ENCODE measurements at regions not wholly inside any gene's neighbourhood (a gene's known extent, or its start where the extent isn't known, plus 50 kb on each side); places are given as distances from the start of the nearest gene placed in this dataset.

DNA sequence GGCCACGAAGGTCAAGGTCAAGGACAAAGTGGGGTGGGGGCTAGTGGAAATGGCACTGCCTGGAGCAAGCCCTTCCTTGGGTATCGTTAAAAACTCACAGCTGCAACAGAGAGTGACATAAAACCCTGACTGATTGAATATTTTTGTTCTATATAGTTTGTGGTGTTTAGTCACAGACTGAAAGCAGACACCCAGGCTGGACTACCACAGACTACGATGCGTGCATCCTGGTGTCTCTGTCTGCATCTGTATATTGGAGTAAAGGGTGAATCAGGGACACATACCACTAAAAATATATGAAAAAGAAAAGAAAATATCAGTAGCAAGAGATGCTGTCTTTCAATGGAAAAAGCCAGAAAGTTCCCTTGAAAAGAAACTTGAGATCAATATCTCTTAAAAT is 101.4 kb downstream of the KLF6 start:
- no peaks in the 10 kb centered on the region for H3K9me3 ChIP-seq (replicated peaks; ENCODE audit: control insufficient read depth, insufficient read depth, low read length)

More for the DNA sequence above, 101.4 kb downstream of the KLF6 start:
- no TSS peak for BruUV-seq (replicated peaks)
- Histone ChIP-seq H3K36me3 (ENCODE audit: control insufficient read depth in 2 of 2, extremely low read depth in 1 of 2, insufficient read depth in 2 of 2, low read length in 2 of 2) (no peaks in the 10 kb centered on the region), H3K79me2 (ENCODE audit: control insufficient read depth, insufficient read depth, low read length) (no peaks in the 10 kb centered on the region), H4K20me1 (replicated peaks; ENCODE audit: control insufficient read depth, extremely low read depth, insufficient read depth, low read length) (no peaks in the 10 kb centered on the region), H3K9me1 (replicated peaks; ENCODE audit: control insufficient read depth, extremely low read depth, insufficient read depth, low read length) (no peaks in the 10 kb centered on the region), H2AFZ (ENCODE audit: low read depth, low read length) (no peak overlapping the region), H3K9ac (replicated peaks; ENCODE audit: extremely low read depth, insufficient read depth, low read length) (no peak overlapping the region), H3K4me1 (ENCODE audit: control insufficient read depth, extremely low read depth, insufficient read depth, low read length) (no peaks in the 10 kb centered on the region), H3K4me3 (replicated peaks in 1 of 3; ENCODE audit: insufficient read depth in 1 of 3, low read depth in 1 of 3, low read length in 3 of 3) (no peak overlapping the region), H3K4me2 (ENCODE audit: insufficient read depth, low read length) (no peak overlapping the region), H3K27me3 (ENCODE audit: control insufficient read depth in 2 of 2, insufficient read depth in 2 of 2, low read length in 2 of 2) (peaks cover 0 to 4% of the 10 kb centered on the region in 2 experiments), H3K27ac (ENCODE audit: insufficient read depth, low read depth, low read length) (no peak overlapping the region)
- no peak for FAIRE-seq
- CTCF ChIA-PET = interaction anchor here (1.4 kb wide), 1 partner anchor 9 kb away, joined by 3 read pairs; no protein-coding TSS in a partner anchor
- POLR2A ChIA-PET = no interaction called here
- no peak for TF ChIP-seq MYC (IDR thresholded peaks at IDR 0.05; ENCODE audit: low read depth, low read length)
- no peak for TF ChIP-seq GATA2 (IDR thresholded peaks at IDR 0.05; ENCODE audit: insufficient read depth, insufficient read length, low read depth, low read length)
- no peak for TF ChIP-seq CTCF (IDR thresholded peaks at IDR 0.05; ENCODE audit: extremely low read depth in 1 of 2, insufficient read depth in 1 of 2, low read depth in 1 of 2, low read length in 2 of 2)
- TF ChIP-seq POLR2AphosphoS5 (IDR thresholded peaks at IDR 0.05; ENCODE audit: insufficient read depth, low read depth, low read length) = no peak
- TF ChIP-seq POLR2A (IDR thresholded peaks at IDR 0.05; ENCODE audit: low read depth, low read length) = no peak
- no peak for TF ChIP-seq MAX (IDR thresholded peaks at IDR 0.05; ENCODE audit: insufficient read depth, insufficient read length)
- no peak for TF ChIP-seq FOS (IDR thresholded peaks at IDR 0.05; ENCODE audit: borderline replicate concordance, insufficient read depth, low read length)
- TF ChIP-seq EZH2 (IDR thresholded peaks at IDR 0.05; ENCODE audit: borderline replicate concordance, low read depth, low read length, severe bottlenecking) = no peak
- TF ChIP-seq JUN (IDR thresholded peaks at IDR 0.05; ENCODE audit: borderline replicate concordance, insufficient read depth, insufficient read length, low read depth) = no peak
- dilution Hi-C loops (cut with MboI; ENCODE audit: extremely low pct_ligation_motif_present, low sequenced_read_pairs) = no loop called here
- no peak for DNase-seq (ENCODE audit: low read depth, low spot score)
- intact Hi-C loops (cut with micrococcal nuclease) = no loop called here
